HepG2 (cell line): ENCODE measurements at regions not wholly inside any gene's neighbourhood (a gene's known extent, or its start where the extent isn't known, plus 50 kb on each side); places are given as distances from the start of the nearest gene placed in this dataset.

Experiments
- GMEB2 ChIP-seq: IDR thresholded peaks from 2 replicates; pipeline ENCODE4 v1.6.1; 2016; ENCODE audit warnings: missing biosample characterization, missing genetic modification reagents, low read depth
- JUND ChIP-seq: sonication (generic); formaldehyde crosslinking; IDR thresholded peaks from 2 replicates; pipeline ENCODE4 v1.8.0; 2022; ENCODE audit warnings: mild to moderate bottlenecking, missing genetic modification reagents
- KDM5A ChIP-seq: fragments of 200-600 bp; sonication (generic); IDR thresholded peaks from 2 replicates; pipeline ENCODE4 v1.7.0; 2018; ENCODE audit warnings: antibody characterized with exemption, mild to moderate bottlenecking, low read length, borderline replicate concordance
- MTF2 ChIP-seq: sonication (generic); formaldehyde crosslinking; IDR thresholded peaks from 2 replicates; pipeline ENCODE4 v1.5.0; 2020; ENCODE audit warnings: missing genetic modification reagents, borderline replicate concordance
- POLR2A ChIP-seq, 2 experiments: IDR thresholded peaks; 2 replicates each; pipeline ENCODE4 v1.6.1; 2011; ENCODE audit warnings: low read depth in 2 of 2, low read length in 2 of 2, mild to moderate bottlenecking in 1 of 2, moderate library complexity in 1 of 2; ENCODE audit not compliant: insufficient read depth in 1 of 2
- POLR2AphosphoS5 ChIP-seq: IDR thresholded peaks from 2 replicates; pipeline ENCODE4 v1.6.1; 2012; ENCODE audit warnings: low read depth, low read length
- TAF1 ChIP-seq: sonication (generic); formaldehyde crosslinking; IDR thresholded peaks from 2 replicates; pipeline ENCODE4 v1.4.0; 2020; ENCODE audit warnings: missing genetic modification reagents
- ZNF224 ChIP-seq: sonication (generic); formaldehyde crosslinking; IDR thresholded peaks from 2 replicates; pipeline ENCODE4 v1.5.0; 2020; ENCODE audit warnings: mild to moderate bottlenecking, missing genetic modification reagents
- ZNF362 ChIP-seq: sonication (generic); formaldehyde crosslinking; IDR thresholded peaks from 2 replicates; pipeline ENCODE4 v1.4.0; 2020; ENCODE audit warnings: missing genetic modification reagents, mild to moderate bottlenecking, borderline replicate concordance
- ZNF672 ChIP-seq: sonication (generic); formaldehyde crosslinking; IDR thresholded peaks from 2 replicates; pipeline ENCODE4 v1.8.1; 2022; ENCODE audit warnings: missing genetic modification reagents
- TF ChIP-seq, protein P1 (sequence below): sonication (generic); formaldehyde crosslinking; IDR thresholded peaks from 2 replicates; pipeline ENCODE4 v1.4.0; 2020; ENCODE audit warnings: missing genetic modification reagents
- TF ChIP-seq, protein P2 (sequence below): sonication (generic); formaldehyde crosslinking; IDR thresholded peaks from 2 replicates; pipeline ENCODE4 v1.4.0; 2020; ENCODE audit warnings: missing genetic modification reagents
- TF ChIP-seq, protein P3 (sequence below): sonication (generic); formaldehyde crosslinking; IDR thresholded peaks from 2 replicates; pipeline ENCODE4 v1.5.0; 2020; ENCODE audit warnings: mild to moderate bottlenecking, missing genetic modification reagents, moderate library complexity
- TF ChIP-seq, protein P4 (sequence below): sonication (generic); formaldehyde crosslinking; IDR thresholded peaks from 2 replicates; pipeline ENCODE4 v1.4.0; 2020; ENCODE audit warnings: low read depth, missing genetic modification reagents

GRCh38 chr20:24761220-24762065 lies 187.6 kb upstream of the CST7 start:
- TF ChIP-seq TAF1 (CRISPR knock-in tag) (no peak), POLR2AphosphoS5 (no peak), ZNF672 (CRISPR knock-in tag) (no peak), KDM5A (no peak), MTF2 (CRISPR knock-in tag) (no peak), GMEB2 (no peak), ZNF362 (CRISPR knock-in tag) (no peak), ZNF224 (CRISPR knock-in tag) (no peak), POLR2A (IDR thresholded peaks at IDR 0.05; ENCODE audit: insufficient read depth in 1 of 2, low read depth in 2 of 2, low read length in 2 of 2) (no peak), JUND (CRISPR knock-in tag) (no peak)
- TF ChIP-seq, protein P1, sequence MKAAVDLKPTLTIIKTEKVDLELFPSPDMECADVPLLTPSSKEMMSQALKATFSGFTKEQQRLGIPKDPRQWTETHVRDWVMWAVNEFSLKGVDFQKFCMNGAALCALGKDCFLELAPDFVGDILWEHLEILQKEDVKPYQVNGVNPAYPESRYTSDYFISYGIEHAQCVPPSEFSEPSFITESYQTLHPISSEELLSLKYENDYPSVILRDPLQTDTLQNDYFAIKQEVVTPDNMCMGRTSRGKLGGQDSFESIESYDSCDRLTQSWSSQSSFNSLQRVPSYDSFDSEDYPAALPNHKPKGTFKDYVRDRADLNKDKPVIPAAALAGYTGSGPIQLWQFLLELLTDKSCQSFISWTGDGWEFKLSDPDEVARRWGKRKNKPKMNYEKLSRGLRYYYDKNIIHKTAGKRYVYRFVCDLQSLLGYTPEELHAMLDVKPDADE, result no peak
- TF ChIP-seq, protein P2, sequence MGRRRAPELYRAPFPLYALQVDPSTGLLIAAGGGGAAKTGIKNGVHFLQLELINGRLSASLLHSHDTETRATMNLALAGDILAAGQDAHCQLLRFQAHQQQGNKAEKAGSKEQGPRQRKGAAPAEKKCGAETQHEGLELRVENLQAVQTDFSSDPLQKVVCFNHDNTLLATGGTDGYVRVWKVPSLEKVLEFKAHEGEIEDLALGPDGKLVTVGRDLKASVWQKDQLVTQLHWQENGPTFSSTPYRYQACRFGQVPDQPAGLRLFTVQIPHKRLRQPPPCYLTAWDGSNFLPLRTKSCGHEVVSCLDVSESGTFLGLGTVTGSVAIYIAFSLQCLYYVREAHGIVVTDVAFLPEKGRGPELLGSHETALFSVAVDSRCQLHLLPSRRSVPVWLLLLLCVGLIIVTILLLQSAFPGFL (CRISPR knock-in tag), result no peak
- TF ChIP-seq, protein P3, sequence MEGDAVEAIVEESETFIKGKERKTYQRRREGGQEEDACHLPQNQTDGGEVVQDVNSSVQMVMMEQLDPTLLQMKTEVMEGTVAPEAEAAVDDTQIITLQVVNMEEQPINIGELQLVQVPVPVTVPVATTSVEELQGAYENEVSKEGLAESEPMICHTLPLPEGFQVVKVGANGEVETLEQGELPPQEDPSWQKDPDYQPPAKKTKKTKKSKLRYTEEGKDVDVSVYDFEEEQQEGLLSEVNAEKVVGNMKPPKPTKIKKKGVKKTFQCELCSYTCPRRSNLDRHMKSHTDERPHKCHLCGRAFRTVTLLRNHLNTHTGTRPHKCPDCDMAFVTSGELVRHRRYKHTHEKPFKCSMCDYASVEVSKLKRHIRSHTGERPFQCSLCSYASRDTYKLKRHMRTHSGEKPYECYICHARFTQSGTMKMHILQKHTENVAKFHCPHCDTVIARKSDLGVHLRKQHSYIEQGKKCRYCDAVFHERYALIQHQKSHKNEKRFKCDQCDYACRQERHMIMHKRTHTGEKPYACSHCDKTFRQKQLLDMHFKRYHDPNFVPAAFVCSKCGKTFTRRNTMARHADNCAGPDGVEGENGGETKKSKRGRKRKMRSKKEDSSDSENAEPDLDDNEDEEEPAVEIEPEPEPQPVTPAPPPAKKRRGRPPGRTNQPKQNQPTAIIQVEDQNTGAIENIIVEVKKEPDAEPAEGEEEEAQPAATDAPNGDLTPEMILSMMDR (CRISPR knock-in tag), result no peak
- TF ChIP-seq, protein P4, sequence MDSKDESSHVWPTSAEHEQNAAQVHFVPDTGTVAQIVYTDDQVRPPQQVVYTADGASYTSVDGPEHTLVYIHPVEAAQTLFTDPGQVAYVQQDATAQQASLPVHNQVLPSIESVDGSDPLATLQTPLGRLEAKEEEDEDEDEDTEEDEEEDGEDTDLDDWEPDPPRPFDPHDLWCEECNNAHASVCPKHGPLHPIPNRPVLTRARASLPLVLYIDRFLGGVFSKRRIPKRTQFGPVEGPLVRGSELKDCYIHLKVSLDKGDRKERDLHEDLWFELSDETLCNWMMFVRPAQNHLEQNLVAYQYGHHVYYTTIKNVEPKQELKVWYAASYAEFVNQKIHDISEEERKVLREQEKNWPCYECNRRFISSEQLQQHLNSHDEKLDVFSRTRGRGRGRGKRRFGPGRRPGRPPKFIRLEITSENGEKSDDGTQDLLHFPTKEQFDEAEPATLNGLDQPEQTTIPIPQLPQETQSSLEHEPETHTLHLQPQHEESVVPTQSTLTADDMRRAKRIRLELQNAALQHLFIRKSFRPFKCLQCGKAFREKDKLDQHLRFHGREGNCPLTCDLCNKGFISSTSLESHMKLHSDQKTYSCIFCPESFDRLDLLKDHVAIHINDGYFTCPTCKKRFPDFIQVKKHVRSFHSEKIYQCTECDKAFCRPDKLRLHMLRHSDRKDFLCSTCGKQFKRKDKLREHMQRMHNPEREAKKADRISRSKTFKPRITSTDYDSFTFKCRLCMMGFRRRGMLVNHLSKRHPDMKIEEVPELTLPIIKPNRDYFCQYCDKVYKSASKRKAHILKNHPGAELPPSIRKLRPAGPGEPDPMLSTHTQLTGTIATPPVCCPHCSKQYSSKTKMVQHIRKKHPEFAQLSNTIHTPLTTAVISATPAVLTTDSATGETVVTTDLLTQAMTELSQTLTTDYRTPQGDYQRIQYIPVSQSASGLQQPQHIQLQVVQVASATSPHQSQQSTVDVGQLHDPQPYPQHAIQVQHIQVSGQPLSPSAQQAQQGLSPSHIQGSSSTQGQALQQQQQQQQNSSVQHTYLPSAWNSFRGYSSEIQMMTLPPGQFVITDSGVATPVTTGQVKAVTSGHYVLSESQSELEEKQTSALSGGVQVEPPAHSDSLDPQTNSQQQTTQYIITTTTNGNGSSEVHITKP, result no peak
